SKM-1 treated with dmso at 0.1 percent for 144 hours (cell line): ENCODE measurements at regions not wholly inside any gene's neighbourhood (a gene's known extent, or its start where the extent isn't known, plus 50 kb on each side); places are given as distances from the start of the nearest gene placed in this dataset.

Experiments used
- DNase-seq: peaks from one replicate; lab custom pipeline; 2025; ENCODE audit not compliant: unreplicated experiment; lab: John Stamatoyannopoulos, UW

- peak; percentile 68 for DNase-seq
Observed at GRCh38 chr3:190252080-190252479, 70.2 kb downstream of the CLDN1 start.

- no peak for DNase-seq
Observed at GRCh38 chr3:190249414-190249813, 72.8 kb downstream of the CLDN1 start.

- DNase-seq = no peak
Observed at GRCh38 chr3:190242147-190242546, 80.1 kb downstream of the CLDN1 start.

GRCh38 chr3:190239325-190239724, 82.9 kb downstream of the CLDN1 start:
- no peak for DNase-seq

DNA sequence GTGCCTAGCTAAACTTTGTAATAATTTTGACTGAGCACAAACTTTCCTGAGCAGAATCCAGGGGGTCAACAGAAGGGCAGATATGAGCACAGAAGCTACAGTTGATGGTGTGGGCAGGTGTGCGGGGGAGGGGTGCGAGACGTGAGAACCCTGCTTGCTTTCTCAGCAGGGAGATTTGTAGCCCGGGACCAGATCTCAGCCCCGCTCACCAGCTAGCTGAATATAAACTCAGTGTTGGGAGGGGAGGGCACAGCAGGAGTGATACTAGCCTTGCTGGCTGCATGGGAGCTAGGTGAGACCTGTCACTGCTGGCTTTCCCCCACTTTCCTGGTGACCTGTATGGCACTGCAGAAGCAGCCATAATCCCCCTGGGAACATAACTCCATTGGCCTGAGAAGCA, 83.4 kb downstream of the CLDN1 start:
- DNase-seq = no peak

- no peak for DNase-seq
Observed at GRCh38 chr3:190234621-190235020, 87.6 kb downstream of the CLDN1 start.

- no peak for DNase-seq
Observed at GRCh38 chr3:190229632-190230424, 92.4 kb downstream of the CLDN1 start.

DNA sequence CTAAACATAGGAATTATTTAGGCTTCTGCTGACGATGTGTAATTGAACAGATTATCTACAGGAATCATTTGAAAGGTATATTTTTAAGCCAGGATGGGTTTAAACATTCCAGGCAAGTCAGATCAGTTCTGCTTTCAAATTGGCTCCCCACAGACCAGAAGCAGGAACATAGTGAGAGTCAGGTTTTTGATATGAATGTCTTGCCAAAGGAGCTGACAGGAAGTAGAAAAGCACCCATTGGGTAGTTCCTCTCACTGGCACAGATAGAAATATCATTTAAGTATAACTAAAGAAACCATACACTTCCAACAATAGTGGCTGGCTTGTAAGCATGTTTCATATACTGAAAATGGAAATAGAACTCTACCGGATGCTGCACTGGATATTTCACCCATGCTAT, 95.2 kb downstream of the CLDN1 start:
- DNase-seq = peak; percentile 14

GRCh38 chr3:190224863-190225692, 97.2 kb downstream of the CLDN1 start:
- DNase-seq = peak; percentile 33

DNA sequence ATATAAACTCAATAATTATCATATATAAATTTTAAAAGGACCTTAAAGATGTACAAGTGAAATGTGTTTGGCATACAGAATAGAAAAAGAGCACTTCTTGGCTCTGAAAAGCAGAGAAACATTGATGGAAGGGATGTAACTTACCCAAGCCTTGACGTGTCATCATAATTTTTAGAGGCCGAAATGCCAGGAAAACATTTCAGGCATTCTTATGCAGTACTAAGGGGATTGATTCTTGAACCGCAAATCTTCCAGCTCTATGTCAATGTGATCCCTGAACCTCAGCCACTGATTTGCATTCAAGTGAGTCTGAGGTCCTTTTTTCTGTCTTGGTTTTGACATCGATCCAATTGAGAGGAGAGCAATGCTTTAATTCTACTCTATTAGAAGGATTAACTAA, 97.8 kb downstream of the CLDN1 start:
- no peak for DNase-seq

- DNase-seq = no peak
Observed at GRCh38 chr3:190222916-190223315, 99.3 kb downstream of the CLDN1 start.

DNA sequence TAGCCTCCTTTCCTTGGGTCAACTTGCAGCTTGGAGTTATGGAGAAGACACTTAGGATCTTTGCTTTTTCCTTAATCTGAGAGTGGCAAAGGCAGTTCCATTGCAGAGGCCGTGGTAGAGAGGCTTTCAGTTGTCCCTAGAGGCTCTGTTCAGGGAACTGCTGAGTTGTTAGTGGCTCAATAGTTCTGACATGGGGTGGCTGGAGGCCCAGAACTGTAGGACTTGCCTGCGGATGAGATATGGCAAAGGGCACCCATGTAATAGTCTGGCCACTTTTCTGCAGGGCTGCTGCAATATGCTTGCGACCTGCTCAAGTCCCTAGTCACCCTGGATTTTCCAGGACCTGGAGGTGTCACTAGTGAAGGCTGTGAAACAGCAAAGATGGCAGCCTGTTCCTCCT, 99.9 kb downstream of the CLDN1 start:
- DNase-seq = no peak

DNA sequence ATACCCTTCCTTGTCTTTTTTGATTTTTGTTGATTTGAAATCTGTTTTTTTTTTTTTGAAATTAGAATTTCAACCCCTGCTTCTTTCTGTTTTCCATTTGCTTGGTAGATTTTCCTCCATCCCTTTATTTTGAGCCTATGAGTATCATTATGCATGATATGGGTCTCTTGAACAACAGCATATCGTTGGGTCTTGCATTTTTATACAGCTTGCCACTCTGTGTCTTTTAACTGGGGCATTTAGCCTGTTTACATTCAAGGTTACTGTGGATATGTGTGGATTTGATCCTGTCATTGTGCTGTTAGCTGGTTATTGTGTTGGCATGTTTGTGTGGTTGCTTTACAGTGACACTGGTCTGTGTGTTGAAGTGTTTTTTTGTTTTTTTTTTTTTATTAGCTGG, 99.7 kb upstream of the P3H2 start:
- no peak for DNase-seq

GRCh38 chr3:190217081-190217480, 96.4 kb upstream of the P3H2 start:
- no peak for DNase-seq

DNA sequence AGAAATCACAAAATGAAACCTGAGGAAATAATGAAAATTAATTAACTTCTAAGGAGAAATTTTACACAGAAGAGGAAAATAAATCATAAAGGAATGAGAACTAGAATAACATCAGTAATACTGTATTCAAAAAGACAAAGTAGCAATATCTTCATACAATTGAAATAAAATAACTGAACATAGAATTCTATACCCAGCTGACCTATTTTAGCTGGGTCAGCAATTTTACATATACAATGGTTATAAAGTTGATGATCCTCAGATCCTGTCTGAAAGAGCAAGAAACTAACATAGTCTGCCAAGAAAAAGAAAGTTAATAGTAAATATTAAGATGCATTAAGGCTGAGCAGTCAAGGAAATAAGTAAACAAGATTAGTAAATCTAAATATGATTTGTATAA, 93.0 kb upstream of the P3H2 start:
- no peak for DNase-seq

DNA sequence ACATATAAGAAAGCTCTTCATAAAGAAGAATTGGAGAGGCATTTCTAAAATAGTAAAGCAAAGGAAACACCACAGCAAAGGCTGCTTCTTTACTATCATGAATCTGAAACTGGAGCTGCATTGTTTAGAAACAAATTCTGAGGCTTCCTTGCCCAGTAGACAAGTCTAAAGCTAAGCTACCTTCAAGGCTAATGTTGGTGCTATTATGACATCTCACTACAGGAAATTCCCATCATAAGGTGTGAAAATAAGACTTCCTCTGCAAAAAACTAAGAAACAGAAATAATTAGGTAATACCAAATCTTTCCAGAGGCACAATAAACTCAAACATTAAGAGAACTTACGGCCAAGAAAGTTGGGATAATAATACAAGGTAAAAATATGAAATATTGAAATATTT, 89.9 kb upstream of the P3H2 start:
- no peak for DNase-seq

GRCh38 chr3:190209533-190209932, 88.8 kb upstream of the P3H2 start:
- no peak for DNase-seq

DNA sequence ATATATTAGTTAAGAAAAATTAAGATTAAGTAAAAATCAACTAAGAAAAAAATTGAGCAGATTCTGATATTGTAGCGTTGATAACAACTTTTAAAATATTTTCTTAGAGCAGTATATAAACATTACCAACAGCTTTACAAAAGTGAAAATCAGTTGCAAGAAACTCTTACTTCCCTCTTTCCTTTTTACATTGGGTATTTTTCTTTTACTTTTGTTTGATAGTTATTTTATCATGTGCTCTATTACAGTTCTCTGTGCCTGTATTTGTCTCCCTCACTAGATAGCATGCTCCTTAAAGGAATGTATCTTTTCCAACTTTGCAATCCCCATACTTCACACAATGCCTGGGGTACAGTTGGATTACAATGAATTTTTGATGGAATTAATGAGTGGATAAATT, 87.5 kb upstream of the P3H2 start:
- DNase-seq = no peak

DNA sequence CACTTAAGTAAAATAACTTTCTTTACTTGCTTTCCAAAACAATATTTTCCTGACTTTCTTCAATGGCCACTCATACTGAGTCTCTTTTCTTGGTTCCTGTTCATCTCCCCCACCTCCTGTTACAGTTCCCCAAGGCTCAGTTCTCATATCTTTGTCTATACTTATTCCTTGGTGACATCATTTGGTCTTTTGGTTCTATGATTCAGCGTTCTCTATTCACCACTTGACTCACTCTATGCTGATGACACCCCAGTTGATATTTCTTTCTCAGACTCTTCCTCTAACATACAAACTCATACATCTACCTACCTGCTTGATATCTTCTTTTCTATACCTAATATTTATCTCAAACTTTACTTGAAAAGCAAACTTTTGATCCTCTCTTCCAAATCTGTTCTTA, 85.0 kb upstream of the P3H2 start:
- DNase-seq = no peak

DNA sequence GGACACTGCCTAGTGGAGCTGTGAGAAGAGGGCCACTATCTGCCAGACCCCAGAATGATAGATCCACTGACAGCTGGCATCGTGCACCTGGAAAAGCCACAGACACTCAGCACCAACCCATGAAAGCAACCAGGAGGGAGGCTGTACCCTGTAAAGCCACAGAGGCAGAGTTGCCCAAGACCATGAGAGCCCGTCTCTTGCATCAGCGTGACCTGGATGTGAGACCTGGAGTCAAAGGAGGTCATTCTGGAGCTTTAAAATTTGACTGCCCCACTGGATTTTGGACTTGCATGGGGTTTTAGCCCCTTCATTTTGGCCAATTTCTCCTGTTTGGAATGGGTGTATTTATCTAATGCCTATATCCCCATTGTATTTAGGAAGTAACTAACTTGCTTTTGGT, 83.5 kb upstream of the P3H2 start:
- DNase-seq = no peak

DNA sequence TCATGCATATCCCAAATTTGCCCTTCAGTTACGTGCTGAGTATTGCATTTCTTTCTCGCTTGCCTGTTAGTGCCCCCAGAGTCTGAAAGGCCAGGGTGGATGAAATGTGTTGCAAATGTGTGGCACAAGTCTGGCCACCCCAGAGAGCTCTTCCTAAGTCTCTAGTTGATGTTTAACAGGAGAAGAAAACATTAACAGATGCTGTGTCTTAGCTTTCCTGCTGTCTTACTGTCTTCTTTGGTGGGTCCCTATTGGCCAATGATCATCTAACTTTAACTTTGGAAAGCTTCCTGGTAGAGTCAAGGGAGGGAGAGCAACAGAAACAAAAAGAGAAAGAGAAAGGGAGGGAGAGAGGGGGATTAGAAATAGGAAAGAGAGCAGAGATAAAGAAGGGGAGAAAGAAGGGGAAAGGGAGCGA, 76.7 kb upstream of the P3H2 start:
- no peak for DNase-seq

- no peak for DNase-seq
Observed at GRCh38 chr3:190194506-190194905, 73.8 kb upstream of the P3H2 start.
